ENCODE measurements at regions not wholly inside any gene's neighbourhood (a gene's known extent, or its start where the extent isn't known, plus 50 kb on each side); places are given as distances from the start of the nearest gene placed in this dataset.

DNA sequence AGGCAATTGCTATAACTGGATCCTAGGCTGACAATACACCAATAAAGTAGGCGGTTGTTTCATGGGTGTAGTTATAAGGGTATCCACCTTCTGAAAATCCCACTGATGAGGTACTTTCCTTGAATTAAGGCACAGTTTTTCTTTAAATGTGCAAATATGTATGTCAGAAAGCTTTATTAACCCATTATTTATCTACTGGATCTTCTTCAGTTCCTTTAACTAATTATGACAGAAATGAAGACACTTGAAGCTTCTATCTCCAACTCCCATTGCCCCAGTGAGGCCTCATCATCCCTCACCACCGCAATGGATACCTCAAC, 159.6 kb upstream of the KLF3 start:
- TF ChIP-seq, protein P1, sequence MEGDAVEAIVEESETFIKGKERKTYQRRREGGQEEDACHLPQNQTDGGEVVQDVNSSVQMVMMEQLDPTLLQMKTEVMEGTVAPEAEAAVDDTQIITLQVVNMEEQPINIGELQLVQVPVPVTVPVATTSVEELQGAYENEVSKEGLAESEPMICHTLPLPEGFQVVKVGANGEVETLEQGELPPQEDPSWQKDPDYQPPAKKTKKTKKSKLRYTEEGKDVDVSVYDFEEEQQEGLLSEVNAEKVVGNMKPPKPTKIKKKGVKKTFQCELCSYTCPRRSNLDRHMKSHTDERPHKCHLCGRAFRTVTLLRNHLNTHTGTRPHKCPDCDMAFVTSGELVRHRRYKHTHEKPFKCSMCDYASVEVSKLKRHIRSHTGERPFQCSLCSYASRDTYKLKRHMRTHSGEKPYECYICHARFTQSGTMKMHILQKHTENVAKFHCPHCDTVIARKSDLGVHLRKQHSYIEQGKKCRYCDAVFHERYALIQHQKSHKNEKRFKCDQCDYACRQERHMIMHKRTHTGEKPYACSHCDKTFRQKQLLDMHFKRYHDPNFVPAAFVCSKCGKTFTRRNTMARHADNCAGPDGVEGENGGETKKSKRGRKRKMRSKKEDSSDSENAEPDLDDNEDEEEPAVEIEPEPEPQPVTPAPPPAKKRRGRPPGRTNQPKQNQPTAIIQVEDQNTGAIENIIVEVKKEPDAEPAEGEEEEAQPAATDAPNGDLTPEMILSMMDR (IDR thresholded peaks at IDR 0.05) = no peak
- TF ChIP-seq POLR2A (IDR thresholded peaks at IDR 0.05) = no peak
